Neural progenitor cell (in vitro differentiated cells): ENCODE measurements at regions not wholly inside any gene's neighbourhood (a gene's known extent, or its start where the extent isn't known, plus 50 kb on each side); places are given as distances from the start of the nearest gene placed in this dataset.

Source experiments
- DNase-seq: peaks from one replicate; pipeline ENCODE4 v3.0.0-alpha.2; 2016; ENCODE audit warnings: low spot score
- H2AFZ ChIP-seq: fragments of 200-600 bp; sonication (generic); replicated peaks from 2 replicates; pipeline ENCODE4 v1.6.1; 2016; ENCODE audit warnings: antibody characterized with exemption
- H3F3A ChIP-seq: fragments of 200-600 bp; sonication (generic); 2 replicates; pipeline ENCODE4 v1.6.1; 2016; ENCODE audit warnings: antibody characterized with exemption, low read depth
- H3K27ac ChIP-seq: fragments of 200-600 bp; sonication (generic); 2 replicates; pipeline ENCODE4 v1.5.1; 2016; ENCODE audit warnings: mild to moderate bottlenecking
- H3K27me3 ChIP-seq: fragments of 200-600 bp; sonication (generic); 2 replicates; pipeline ENCODE4 v1.6.1; 2016; ENCODE audit warnings: mild to moderate bottlenecking, moderate library complexity
- H3K36me3 ChIP-seq: fragments of 200-600 bp; sonication (generic); 2 replicates; pipeline ENCODE4 v1.5.1; 2016
- H3K4me1 ChIP-seq: fragments of 200-600 bp; sonication (generic); 2 replicates; pipeline ENCODE4 v1.6.1; 2016; ENCODE audit warnings: mixed run types
- H3K4me2 ChIP-seq: fragments of 200-600 bp; sonication (generic); 2 replicates; pipeline ENCODE4 v1.6.1; 2016
- H3K4me3 ChIP-seq: fragments of 200-600 bp; sonication (generic); 2 replicates; pipeline ENCODE4 v1.5.1; 2016
- H3K79me2 ChIP-seq: fragments of 200-600 bp; sonication (generic); 2 replicates; pipeline ENCODE4 v1.6.1; 2016; ENCODE audit warnings: low read depth
- H3K9ac ChIP-seq: fragments of 200-600 bp; sonication (generic); 2 replicates; pipeline ENCODE4 v1.6.1; 2016
- H3K9me3 ChIP-seq: fragments of 200-600 bp; sonication (generic); 2 replicates; pipeline ENCODE4 v1.5.1; 2016; ENCODE audit warnings: low read depth
- H4K20me1 ChIP-seq: fragments of 200-600 bp; sonication (generic); 2 replicates; pipeline ENCODE4 v1.6.1; 2016; ENCODE audit warnings: low read depth
- H3K27ac Mint-ChIP-seq: 3 replicates; pipeline ENCODE4 v1.8.0; 2021; ENCODE audit warnings: mixed read lengths
- H3K27me3 Mint-ChIP-seq: 2 replicates; pipeline ENCODE4 v1.8.0; 2022; ENCODE audit warnings: low read depth, mild to moderate bottlenecking, inconsistent platforms, moderate library complexity, mixed read lengths; ENCODE audit not compliant: insufficient read depth
- H3K36me3 Mint-ChIP-seq: 3 replicates; pipeline ENCODE4 v1.8.0; 2021; ENCODE audit warnings: mixed read lengths
- H3K4me1 Mint-ChIP-seq: 3 replicates; pipeline ENCODE4 v1.8.0; 2021; ENCODE audit warnings: mixed read lengths
- H3K4me3 Mint-ChIP-seq: 3 replicates; pipeline ENCODE4 v1.8.0; 2021; ENCODE audit warnings: mild to moderate bottlenecking, moderate library complexity, mixed read lengths
- H3K9me3 Mint-ChIP-seq: 3 replicates; pipeline ENCODE4 v1.8.0; 2020; ENCODE audit warnings: mixed read lengths
- EZH2 ChIP-seq: fragments of 200-600 bp; sonication (generic); IDR thresholded peaks from 2 replicates; pipeline ENCODE4 v1.6.1; 2017; ENCODE audit warnings: antibody characterized with exemption, mild to moderate bottlenecking, moderate library complexity
- EZH2phosphoT487 ChIP-seq: fragments of 200-600 bp; sonication (generic); IDR thresholded peaks from 2 replicates; pipeline ENCODE4 v1.6.1; 2017; ENCODE audit warnings: antibody characterized with exemption
- TF ChIP-seq, protein P1 (sequence below): fragments of 200-600 bp; sonication (generic); IDR thresholded peaks from 2 replicates; pipeline ENCODE4 v1.5.1; 2017; ENCODE audit warnings: antibody characterized with exemption, mild to moderate bottlenecking

DNA sequence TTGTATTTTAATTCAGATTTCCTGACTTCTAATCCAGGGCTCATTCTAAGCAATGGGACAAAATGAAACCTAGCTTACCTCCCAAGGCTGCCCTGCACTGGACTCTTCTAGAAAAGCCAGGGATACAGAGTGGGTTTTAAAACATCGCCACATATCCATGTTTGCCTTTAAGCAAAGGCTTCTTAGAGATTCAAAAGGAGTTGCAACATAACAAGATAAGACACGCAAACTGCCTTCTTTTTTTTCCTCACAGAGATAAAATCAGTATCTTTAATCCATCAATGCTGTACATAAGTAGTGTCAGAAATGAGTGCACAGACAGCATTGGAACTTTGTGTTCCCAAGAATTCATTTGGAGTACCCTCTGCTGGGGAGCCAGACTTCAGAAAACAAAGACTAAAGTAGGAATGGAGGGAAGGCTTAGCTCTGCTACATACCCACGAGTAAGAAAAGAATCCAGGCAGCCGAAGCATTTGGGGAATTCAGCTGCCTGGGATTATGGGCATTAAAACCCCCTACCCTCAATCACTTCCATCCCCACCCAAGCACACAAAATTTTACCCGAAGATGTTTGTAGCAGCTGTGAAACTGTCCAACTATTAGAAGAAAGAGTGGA is 427.8 kb downstream of the ARL4A start:
- Histone ChIP-seq H3K9me3 (no peaks in the 10 kb centered on the region), H3K27me3 (no peaks in the 10 kb centered on the region), H2AFZ (peak overlapping the region; percentile 69), H3K4me2 (peak overlapping the region; percentile 15), H3K79me2 (no peaks in the 10 kb centered on the region), H3F3A (peaks cover 6% of the 10 kb centered on the region), H3K4me1 (peaks cover 9% of the 10 kb centered on the region), H3K4me3 (no peak overlapping the region), H4K20me1 (no peaks in the 10 kb centered on the region), H3K27ac (peak overlapping the region; percentile 55), H3K9ac (no peak overlapping the region), H3K36me3 (no peaks in the 10 kb centered on the region)
- peaks cover 28% of the 10 kb centered on the region for H3K4me1 Mint-ChIP-seq
- H3K9me3 Mint-ChIP-seq = peaks cover 22% of the 10 kb centered on the region
- no peak for TF ChIP-seq EZH2
- TF ChIP-seq, protein P1, sequence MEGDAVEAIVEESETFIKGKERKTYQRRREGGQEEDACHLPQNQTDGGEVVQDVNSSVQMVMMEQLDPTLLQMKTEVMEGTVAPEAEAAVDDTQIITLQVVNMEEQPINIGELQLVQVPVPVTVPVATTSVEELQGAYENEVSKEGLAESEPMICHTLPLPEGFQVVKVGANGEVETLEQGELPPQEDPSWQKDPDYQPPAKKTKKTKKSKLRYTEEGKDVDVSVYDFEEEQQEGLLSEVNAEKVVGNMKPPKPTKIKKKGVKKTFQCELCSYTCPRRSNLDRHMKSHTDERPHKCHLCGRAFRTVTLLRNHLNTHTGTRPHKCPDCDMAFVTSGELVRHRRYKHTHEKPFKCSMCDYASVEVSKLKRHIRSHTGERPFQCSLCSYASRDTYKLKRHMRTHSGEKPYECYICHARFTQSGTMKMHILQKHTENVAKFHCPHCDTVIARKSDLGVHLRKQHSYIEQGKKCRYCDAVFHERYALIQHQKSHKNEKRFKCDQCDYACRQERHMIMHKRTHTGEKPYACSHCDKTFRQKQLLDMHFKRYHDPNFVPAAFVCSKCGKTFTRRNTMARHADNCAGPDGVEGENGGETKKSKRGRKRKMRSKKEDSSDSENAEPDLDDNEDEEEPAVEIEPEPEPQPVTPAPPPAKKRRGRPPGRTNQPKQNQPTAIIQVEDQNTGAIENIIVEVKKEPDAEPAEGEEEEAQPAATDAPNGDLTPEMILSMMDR = no peak
- TF ChIP-seq EZH2phosphoT487 = no peak
- peak overlapping the region; percentile 91 for H3K27ac Mint-ChIP-seq
- H3K4me3 Mint-ChIP-seq = no peak overlapping the region
- peaks cover 4% of the 10 kb centered on the region for H3K36me3 Mint-ChIP-seq
- peak; percentile 79 for DNase-seq
- H3K27me3 Mint-ChIP-seq = no peaks in the 10 kb centered on the region

DNA sequence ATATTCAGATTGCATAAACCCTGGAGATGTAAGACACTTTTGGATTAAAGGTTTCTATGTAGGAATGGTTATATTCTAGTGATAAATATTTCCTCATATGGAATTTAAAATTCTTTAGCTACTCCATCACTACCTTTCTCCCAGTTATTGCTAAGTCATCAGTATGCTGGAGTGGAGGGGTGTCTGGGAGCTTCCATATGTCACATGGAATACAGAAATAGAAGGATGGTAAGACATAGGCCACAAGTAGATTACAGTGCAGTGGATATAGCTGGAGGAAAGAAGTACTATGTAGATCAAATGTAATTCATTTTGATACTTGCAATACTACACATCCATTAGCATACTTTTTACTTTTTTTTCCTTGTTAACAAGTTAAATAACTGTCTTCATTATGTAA is 428.4 kb downstream of the ARL4A start:
- H3K4me1 ChIP-seq = peaks cover 9% of the 10 kb centered on the region
- TF ChIP-seq, protein P1 = no peak
- H3K79me2 ChIP-seq = no peaks in the 10 kb centered on the region
- H3K9me3 ChIP-seq = no peaks in the 10 kb centered on the region
- peaks cover 28% of the 10 kb centered on the region for H3K4me1 Mint-ChIP-seq
- peaks cover 4% of the 10 kb centered on the region for H3K36me3 Mint-ChIP-seq
- H3K27ac ChIP-seq = no peak overlapping the region
- no peak overlapping the region for H3K4me3 ChIP-seq
- H3K9ac ChIP-seq = no peak overlapping the region
- no peak for DNase-seq
- peaks cover 6% of the 10 kb centered on the region for H3F3A ChIP-seq
- H3K36me3 ChIP-seq = no peaks in the 10 kb centered on the region
- no peak overlapping the region for H2AFZ ChIP-seq
- peak overlapping the region; percentile 15 for H3K4me2 ChIP-seq
- no peak overlapping the region for H3K27ac Mint-ChIP-seq
- H3K27me3 Mint-ChIP-seq = no peaks in the 10 kb centered on the region
- no peaks in the 10 kb centered on the region for H3K27me3 ChIP-seq
- H3K4me3 Mint-ChIP-seq = no peak overlapping the region
- no peaks in the 10 kb centered on the region for H4K20me1 ChIP-seq
- H3K9me3 Mint-ChIP-seq = peaks cover 27% of the 10 kb centered on the region

- peak; percentile 16 for DNase-seq
- peaks cover 29% of the 10 kb centered on the region for H3K9me3 Mint-ChIP-seq
- no peaks in the 10 kb centered on the region for H3K79me2 ChIP-seq
- H3K36me3 Mint-ChIP-seq = peaks cover 5% of the 10 kb centered on the region
- H3K27me3 ChIP-seq = no peaks in the 10 kb centered on the region
- no peak overlapping the region for H3K4me3 Mint-ChIP-seq
- H3K4me1 ChIP-seq = peaks cover 9% of the 10 kb centered on the region
- no peak overlapping the region for H3K27ac Mint-ChIP-seq
- no peak overlapping the region for H2AFZ ChIP-seq
- no peaks in the 10 kb centered on the region for H3K27me3 Mint-ChIP-seq
- H3K9me3 ChIP-seq = no peaks in the 10 kb centered on the region
- no peak overlapping the region for H3K27ac ChIP-seq
- peaks cover 6% of the 10 kb centered on the region for H3F3A ChIP-seq
- H3K4me1 Mint-ChIP-seq = peaks cover 28% of the 10 kb centered on the region
- H3K36me3 ChIP-seq = no peaks in the 10 kb centered on the region
- no peak overlapping the region for H3K9ac ChIP-seq
- TF ChIP-seq, protein P1 = peak; percentile 59
- TF ChIP-seq EZH2 = no peak
- no peak for TF ChIP-seq EZH2phosphoT487
- no peak overlapping the region for H3K4me2 ChIP-seq
- H4K20me1 ChIP-seq = no peaks in the 10 kb centered on the region
- H3K4me3 ChIP-seq = no peak overlapping the region
Measured at GRCh38 chr7:13117103-13117502, 429.7 kb downstream of the ARL4A start.
